Loucy (cell line): ENCODE measurements at regions not wholly inside any gene's neighbourhood (a gene's known extent, or its start where the extent isn't known, plus 50 kb on each side); places are given as distances from the start of the nearest gene placed in this dataset.

Experiments used
- H2AFZ ChIP-seq: fragments of 200-600 bp; sonication (generic); 2 replicates; pipeline ENCODE4 v1.6.0; 2016; ENCODE audit warnings: antibody characterized with exemption, mild to moderate bottlenecking, low read length, moderate library complexity
- H3F3A ChIP-seq: fragments of 200-600 bp; 2 replicates; pipeline ENCODE4 v1.6.0; 2016; ENCODE audit warnings: antibody characterized with exemption, low read depth, mild to moderate bottlenecking
- H3K27me3 ChIP-seq: fragments of 200-600 bp; sonication (generic); 2 replicates; pipeline ENCODE4 v1.6.1; 2014; ENCODE audit warnings: low read length, mild to moderate bottlenecking; ENCODE audit not compliant: insufficient read depth, poor library complexity, severe bottlenecking
- H3K36me3 ChIP-seq: fragments of 200-600 bp; sonication (generic); 2 replicates; pipeline ENCODE4 v1.6.1; 2016; ENCODE audit warnings: low read length; ENCODE audit not compliant: insufficient read depth
- H3K4me1 ChIP-seq: fragments of 200-600 bp; sonication (generic); 2 replicates; pipeline ENCODE4 v1.5.1; 2014; ENCODE audit warnings: low read length, mild to moderate bottlenecking; ENCODE audit not compliant: insufficient read depth, poor library complexity, severe bottlenecking
- H3K4me2 ChIP-seq: fragments of 200-600 bp; sonication (generic); 2 replicates; pipeline ENCODE4 v1.6.0; 2014; ENCODE audit warnings: antibody characterized with exemption, low read length, low read depth, mild to moderate bottlenecking; ENCODE audit not compliant: poor library complexity, severe bottlenecking
- H3K4me3 ChIP-seq: fragments of 200-600 bp; sonication (generic); 2 replicates; pipeline ENCODE4 v1.5.1; 2014; ENCODE audit warnings: low read length, mild to moderate bottlenecking, mixed read lengths; ENCODE audit not compliant: poor library complexity, severe bottlenecking
- H3K79me2 ChIP-seq: fragments of 200-600 bp; sonication (generic); 2 replicates; pipeline ENCODE4 v1.6.1; 2014; ENCODE audit warnings: low read length; ENCODE audit not compliant: insufficient read depth
- H3K9ac ChIP-seq: fragments of 200-600 bp; sonication (generic); 2 replicates; pipeline ENCODE4 v1.6.0; 2014; ENCODE audit warnings: mild to moderate bottlenecking, low read depth, low read length, moderate library complexity; ENCODE audit not compliant: poor library complexity, severe bottlenecking
- H3K9me2 ChIP-seq: fragments of 200-600 bp; sonication (generic); replicated peaks from 2 replicates; pipeline ENCODE4 v1.6.1; 2016; ENCODE audit warnings: low read depth, low read length, mixed read lengths
- H3K9me3 ChIP-seq: fragments of 200-600 bp; sonication (generic); 2 replicates; pipeline ENCODE4 v1.6.1; 2014; ENCODE audit warnings: mild to moderate bottlenecking, antibody characterized with exemption, low read length, low read depth; ENCODE audit not compliant: insufficient read depth
- H4K20me1 ChIP-seq: fragments of 200-600 bp; sonication (generic); 2 replicates; pipeline ENCODE4 v1.6.0; 2014; ENCODE audit warnings: antibody characterized with exemption, low read length, mild to moderate bottlenecking; ENCODE audit not compliant: insufficient read depth, poor library complexity, severe bottlenecking
- CTCF ChIP-seq: fragments of 200-600 bp; sonication (generic); conservative IDR thresholded peaks from 2 replicates; pipeline ENCODE4 v1.5.1; 2014; ENCODE audit warnings: mild to moderate bottlenecking, antibody characterized with exemption, low read length
- EZH2phosphoT487 ChIP-seq: fragments of 200-600 bp; IDR thresholded peaks from 2 replicates; pipeline ENCODE4 v1.6.1; 2018; ENCODE audit warnings: antibody characterized with exemption, mild to moderate bottlenecking, moderate library complexity, borderline replicate concordance

GRCh38 chr6:139588076-139588639 lies 213.7 kb upstream of the CITED2 start:
- TF ChIP-seq EZH2phosphoT487 (no peak), CTCF (no peak)
- Histone ChIP-seq H3K4me2 (no peak overlapping the region), H2AFZ (no peak overlapping the region), H3K4me3 (no peak overlapping the region), H3K4me1 (no peaks in the 10 kb centered on the region), H3K9me2 (no peaks in the 10 kb centered on the region), H3F3A (no peaks in the 10 kb centered on the region), H3K36me3 (no peaks in the 10 kb centered on the region), H3K9me3 (no peaks in the 10 kb centered on the region), H3K9ac (no peak overlapping the region), H3K79me2 (no peaks in the 10 kb centered on the region), H4K20me1 (no peaks in the 10 kb centered on the region), H3K27me3 (no peaks in the 10 kb centered on the region)

GRCh38 chr6:139587469-139587868 lies 213.0 kb upstream of the CITED2 start:
- Histone ChIP-seq H3K36me3 (no peaks in the 10 kb centered on the region), H3K9me3 (no peaks in the 10 kb centered on the region), H3K4me2 (no peak overlapping the region), H3K9me2 (no peaks in the 10 kb centered on the region), H3F3A (no peaks in the 10 kb centered on the region), H4K20me1 (no peaks in the 10 kb centered on the region), H2AFZ (no peak overlapping the region), H3K4me3 (no peak overlapping the region), H3K79me2 (no peaks in the 10 kb centered on the region), H3K27me3 (no peaks in the 10 kb centered on the region), H3K4me1 (no peaks in the 10 kb centered on the region), H3K9ac (no peak overlapping the region)
- no peak for TF ChIP-seq EZH2phosphoT487
- no peak for TF ChIP-seq CTCF

DNA sequence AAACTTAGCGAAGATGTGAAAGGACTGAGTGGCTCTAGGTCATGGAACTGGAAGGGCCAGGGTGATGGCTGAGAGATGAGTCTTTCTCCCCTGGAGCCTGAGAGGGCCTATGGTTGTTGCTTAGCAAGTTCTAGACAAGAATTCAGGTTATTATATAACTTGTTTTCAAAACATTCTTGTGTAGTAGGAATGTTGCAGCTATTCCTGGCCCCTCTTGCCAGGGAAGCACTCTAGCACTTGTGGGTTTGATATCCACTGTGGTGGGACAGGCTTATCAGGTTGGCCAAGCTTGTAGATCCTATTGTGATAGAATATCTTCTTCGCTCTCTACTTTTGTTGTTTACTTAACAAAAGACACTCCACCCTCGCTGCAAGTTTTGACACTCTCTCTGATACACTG lies 211.8 kb upstream of the CITED2 start:
- Histone ChIP-seq H3K4me3 (no peak overlapping the region), H3K27me3 (no peaks in the 10 kb centered on the region), H4K20me1 (no peaks in the 10 kb centered on the region), H3K4me2 (no peak overlapping the region), H3K9me3 (no peaks in the 10 kb centered on the region), H2AFZ (no peak overlapping the region), H3K36me3 (no peaks in the 10 kb centered on the region), H3K4me1 (no peaks in the 10 kb centered on the region), H3K9me2 (no peaks in the 10 kb centered on the region), H3K79me2 (no peaks in the 10 kb centered on the region), H3F3A (no peaks in the 10 kb centered on the region), H3K9ac (no peak overlapping the region)
- TF ChIP-seq CTCF (no peak), EZH2phosphoT487 (no peak)
